Rectal smooth muscle tissue (tissue), 1 donor: ENCODE measurements at regions not wholly inside any gene's neighbourhood (a gene's known extent, or its start where the extent isn't known, plus 50 kb on each side); places are given as distances from the start of the nearest gene placed in this dataset.

Experiments
- H3K27ac ChIP-seq: one replicate; pipeline ENCODE4 v1.7.0; 2013; ENCODE audit warnings: low read depth, low read length, inconsistent platforms
- H3K27me3 ChIP-seq: one replicate; pipeline ENCODE4 v1.7.0; 2013; ENCODE audit warnings: low read length; ENCODE audit not compliant: control insufficient read depth, insufficient read depth
- H3K36me3 ChIP-seq: one replicate; pipeline ENCODE4 v1.7.0; 2013; ENCODE audit warnings: low read length; ENCODE audit not compliant: control insufficient read depth, insufficient read depth
- H3K4me1 ChIP-seq: one replicate; pipeline ENCODE4 v1.7.0; 2013; ENCODE audit warnings: low read length; ENCODE audit not compliant: control insufficient read depth, insufficient read depth
- H3K4me3 ChIP-seq: one replicate; pipeline ENCODE4 v1.7.0; 2013; ENCODE audit warnings: low read length
- H3K9ac ChIP-seq: one replicate; pipeline ENCODE4 v1.7.0; 2013; ENCODE audit warnings: low read length

GRCh38 chr4:11497212-11497806 lies 68.6 kb upstream of the HS3ST1 start:
- H3K27me3 ChIP-seq, result no peaks in the 10 kb centered on the region
- no peak overlapping the region for H3K9ac ChIP-seq
- H3K4me3 ChIP-seq, result no peak overlapping the region
- H3K27ac ChIP-seq, result no peak overlapping the region
- H3K36me3 ChIP-seq, result no peaks in the 10 kb centered on the region
- no peaks in the 10 kb centered on the region for H3K4me1 ChIP-seq

GRCh38 chr4:11496351-11496829 lies 67.7 kb upstream of the HS3ST1 start:
- H3K4me1 ChIP-seq, result no peaks in the 10 kb centered on the region
- no peaks in the 10 kb centered on the region for H3K36me3 ChIP-seq
- no peak overlapping the region for H3K4me3 ChIP-seq
- H3K27me3 ChIP-seq, result no peaks in the 10 kb centered on the region
- H3K9ac ChIP-seq, result no peak overlapping the region
- H3K27ac ChIP-seq, result no peak overlapping the region

GRCh38 chr4:11495818-11496217 lies 67.1 kb upstream of the HS3ST1 start:
- no peak overlapping the region for H3K4me3 ChIP-seq

GRCh38 chr4:11495291-11495690 lies 66.6 kb upstream of the HS3ST1 start:
- Histone ChIP-seq H3K9ac (no peak overlapping the region), H3K27me3 (no peaks in the 10 kb centered on the region), H3K4me3 (no peak overlapping the region), H3K27ac (no peak overlapping the region), H3K4me1 (no peaks in the 10 kb centered on the region), H3K36me3 (no peaks in the 10 kb centered on the region)

More at GRCh38 chr4:11495818-11496217, 67.1 kb upstream of the HS3ST1 start:
- no peak overlapping the region for H3K27ac ChIP-seq
- H3K9ac ChIP-seq, result no peak overlapping the region
- no peaks in the 10 kb centered on the region for H3K27me3 ChIP-seq
- H3K36me3 ChIP-seq, result no peaks in the 10 kb centered on the region
- no peaks in the 10 kb centered on the region for H3K4me1 ChIP-seq

GRCh38 chr4:11494232-11494631 lies 65.5 kb upstream of the HS3ST1 start:
- H3K36me3 ChIP-seq, result no peaks in the 10 kb centered on the region
- no peaks in the 10 kb centered on the region for H3K27me3 ChIP-seq
- no peak overlapping the region for H3K4me3 ChIP-seq
- no peak overlapping the region for H3K27ac ChIP-seq
- no peaks in the 10 kb centered on the region for H3K4me1 ChIP-seq
- H3K9ac ChIP-seq, result no peak overlapping the region

GRCh38 chr4:11489453-11490083 lies 60.9 kb upstream of the HS3ST1 start:
- Histone ChIP-seq H3K27me3 (no peaks in the 10 kb centered on the region), H3K4me3 (no peak overlapping the region), H3K9ac (no peak overlapping the region), H3K4me1 (no peaks in the 10 kb centered on the region), H3K36me3 (no peaks in the 10 kb centered on the region), H3K27ac (no peak overlapping the region)

GRCh38 chr4:11488657-11489452 lies 60.2 kb upstream of the HS3ST1 start:
- no peak overlapping the region for H3K27ac ChIP-seq
- H3K4me1 ChIP-seq, result no peaks in the 10 kb centered on the region
- H3K36me3 ChIP-seq, result no peaks in the 10 kb centered on the region
- no peak overlapping the region for H3K9ac ChIP-seq
- H3K27me3 ChIP-seq, result no peaks in the 10 kb centered on the region
- H3K4me3 ChIP-seq, result no peak overlapping the region

DNA sequence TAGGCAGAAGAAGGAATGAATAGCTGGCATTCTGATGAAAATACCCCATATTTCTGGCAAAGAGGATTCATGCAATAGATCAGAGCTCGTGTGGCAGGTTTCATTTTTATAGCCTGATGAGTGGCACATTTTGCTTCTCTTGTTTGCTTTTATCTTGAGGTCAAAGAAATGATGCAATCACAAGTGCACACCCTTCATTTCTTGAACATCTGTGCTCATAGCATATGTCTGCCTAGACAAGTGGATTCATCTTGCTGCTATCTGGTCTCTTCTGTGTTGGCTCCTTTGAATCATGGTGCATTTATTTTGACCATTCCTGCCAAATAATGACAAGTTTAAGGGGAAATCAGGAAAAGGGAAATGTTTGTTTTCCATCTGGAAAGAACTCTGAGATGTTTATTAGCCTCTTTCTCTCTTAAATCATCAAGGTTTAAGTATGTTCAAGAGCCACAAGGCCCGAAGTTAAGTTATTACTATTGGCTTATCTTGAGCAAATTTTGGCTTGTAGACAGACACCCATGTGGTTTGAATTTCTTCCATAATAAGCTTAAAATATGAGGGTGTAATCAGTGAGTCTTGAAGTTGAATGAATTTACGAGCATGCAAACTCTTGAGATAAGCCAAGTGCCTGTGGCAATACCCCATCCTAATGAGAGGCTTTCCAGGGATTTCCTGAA lies 59.3 kb upstream of the HS3ST1 start:
- no peak overlapping the region for H3K9ac ChIP-seq
- H3K27ac ChIP-seq, result no peak overlapping the region
- no peaks in the 10 kb centered on the region for H3K4me1 ChIP-seq
- H3K27me3 ChIP-seq, result no peaks in the 10 kb centered on the region
- H3K4me3 ChIP-seq, result no peak overlapping the region
- H3K36me3 ChIP-seq, result no peaks in the 10 kb centered on the region

DNA sequence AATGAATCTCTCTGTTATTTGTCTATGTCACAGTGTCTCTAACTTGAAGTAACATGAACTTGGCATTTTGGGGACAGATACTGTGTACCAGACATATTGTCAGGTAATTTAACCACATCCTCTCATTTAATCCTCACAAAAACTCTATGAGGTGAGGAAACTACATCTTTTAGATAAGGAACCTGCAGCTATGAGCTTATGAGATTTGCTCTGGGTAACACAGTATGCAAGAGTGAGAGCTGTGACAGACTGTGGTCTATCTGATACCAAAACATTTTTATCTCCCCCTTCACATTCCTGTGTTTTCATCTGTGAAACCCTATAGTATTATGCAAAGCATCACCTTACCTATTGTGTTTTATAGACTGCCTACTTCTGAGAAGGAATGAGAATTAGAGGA lies 58.4 kb upstream of the HS3ST1 start:
- no peak overlapping the region for H3K9ac ChIP-seq
- no peaks in the 10 kb centered on the region for H3K27me3 ChIP-seq
- no peak overlapping the region for H3K27ac ChIP-seq
- H3K4me3 ChIP-seq, result no peak overlapping the region
- H3K4me1 ChIP-seq, result no peaks in the 10 kb centered on the region
- H3K36me3 ChIP-seq, result no peaks in the 10 kb centered on the region

- no peaks in the 10 kb centered on the region for H3K4me1 ChIP-seq
- no peak overlapping the region for H3K27ac ChIP-seq
- no peak overlapping the region for H3K4me3 ChIP-seq
- no peak overlapping the region for H3K9ac ChIP-seq
- no peaks in the 10 kb centered on the region for H3K36me3 ChIP-seq
- no peaks in the 10 kb centered on the region for H3K27me3 ChIP-seq
Observed at GRCh38 chr4:11485926-11486325, 57.2 kb upstream of the HS3ST1 start.

DNA sequence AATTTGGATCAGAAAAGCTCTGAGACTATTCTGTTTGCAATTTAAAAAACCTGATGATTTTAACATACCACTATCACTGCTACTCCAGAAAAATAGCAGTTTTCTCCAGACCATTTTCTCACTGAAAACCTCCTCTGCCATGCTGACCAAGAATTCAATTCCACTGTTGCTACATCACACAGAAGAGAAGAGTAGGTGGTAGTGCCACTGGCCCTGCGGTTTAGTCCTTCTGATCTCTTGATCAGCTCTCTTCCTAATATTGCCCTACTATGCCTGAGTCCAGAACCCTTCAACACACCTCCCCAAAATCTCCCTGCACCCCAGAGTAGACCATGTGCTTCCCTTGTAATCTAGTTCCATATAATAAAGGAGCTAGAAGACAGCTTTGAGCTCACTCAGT lies 55.8 kb upstream of the HS3ST1 start:
- Histone ChIP-seq H3K27me3 (no peaks in the 10 kb centered on the region), H3K27ac (no peak overlapping the region), H3K9ac (no peak overlapping the region), H3K4me3 (no peak overlapping the region), H3K4me1 (no peaks in the 10 kb centered on the region), H3K36me3 (no peaks in the 10 kb centered on the region)

DNA sequence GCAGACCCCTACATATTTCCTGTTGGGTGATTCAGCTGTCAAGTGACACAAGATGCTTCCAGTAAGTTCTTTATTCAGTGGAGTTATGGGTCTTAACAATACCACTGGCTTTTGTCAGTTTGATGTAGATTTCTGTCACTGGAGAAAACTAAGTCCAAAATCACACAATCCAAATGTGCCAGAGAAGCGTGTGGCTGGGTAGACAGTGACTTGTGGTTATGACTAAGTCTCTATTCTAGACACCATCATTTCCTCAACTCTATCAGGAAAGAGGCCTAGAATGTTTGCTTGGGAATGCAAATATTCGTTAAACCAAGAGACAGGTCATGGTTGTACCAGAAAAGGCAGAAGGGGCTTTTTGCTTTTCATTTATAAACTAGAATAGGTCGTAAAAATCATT lies 54.4 kb upstream of the HS3ST1 start:
- H3K27ac ChIP-seq, result no peak overlapping the region
- no peak overlapping the region for H3K4me3 ChIP-seq
- H3K27me3 ChIP-seq, result no peaks in the 10 kb centered on the region
- no peaks in the 10 kb centered on the region for H3K36me3 ChIP-seq
- H3K9ac ChIP-seq, result no peak overlapping the region
- H3K4me1 ChIP-seq, result no peaks in the 10 kb centered on the region
